ENCODE measurements at regions not wholly inside any gene's neighbourhood (a gene's known extent, or its start where the extent isn't known, plus 50 kb on each side); places are given as distances from the start of the nearest gene placed in this dataset.
"Not testable (repeated sequence)": the region's sequence is repeated elsewhere in the genome, so short reads cannot be mapped to it uniquely, and the experiment has no call there.

DNA sequence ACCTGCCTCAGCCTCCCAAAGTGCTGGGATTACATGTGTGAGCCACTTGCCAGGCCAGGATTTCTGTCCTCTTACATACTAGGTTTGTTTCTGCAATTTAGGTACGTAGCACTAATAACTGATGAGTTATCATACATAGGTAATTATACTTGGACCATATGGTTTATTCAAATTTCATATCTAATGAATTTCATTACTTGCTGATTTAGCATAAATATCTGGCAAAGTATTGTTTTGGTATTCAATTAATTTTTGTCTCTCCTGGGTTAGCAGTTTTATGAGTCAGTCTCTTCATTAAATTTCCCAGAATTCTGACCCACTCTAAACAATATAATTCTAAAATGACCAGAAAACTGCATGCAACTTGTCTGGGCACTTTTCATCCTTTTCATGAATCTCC is 2146.5 kb downstream of the TP53TG3F start:
- FAIRE-seq: no peak

DNA sequence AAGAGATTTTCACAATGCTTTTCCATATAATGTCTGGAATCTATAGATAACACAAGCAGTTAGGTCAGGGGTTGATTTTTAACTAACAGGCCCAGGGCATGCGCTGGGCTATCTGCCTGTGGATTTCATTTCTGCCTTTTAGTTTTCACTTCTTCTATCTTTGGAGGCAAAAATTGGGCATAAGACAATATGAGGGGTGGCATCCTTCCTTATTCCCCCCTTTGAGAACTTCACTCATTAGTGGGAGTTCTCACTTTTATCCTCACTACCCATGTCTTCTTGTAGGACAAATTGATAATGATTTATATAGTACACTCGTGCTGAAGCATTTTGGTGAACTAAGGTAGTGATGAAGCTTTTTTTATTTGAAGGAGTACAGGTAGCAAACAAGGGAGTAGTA is 2155.5 kb downstream of the TP53TG3F start:
- FAIRE-seq; DNase-seq (ENCODE audit: low spot score in 2 of 2): not testable (repeated sequence)

More for the DNA sequence above, 2146.5 kb downstream of the TP53TG3F start:
- no peak for DNase-seq (ENCODE audit: low spot score in 2 of 2)

DNA sequence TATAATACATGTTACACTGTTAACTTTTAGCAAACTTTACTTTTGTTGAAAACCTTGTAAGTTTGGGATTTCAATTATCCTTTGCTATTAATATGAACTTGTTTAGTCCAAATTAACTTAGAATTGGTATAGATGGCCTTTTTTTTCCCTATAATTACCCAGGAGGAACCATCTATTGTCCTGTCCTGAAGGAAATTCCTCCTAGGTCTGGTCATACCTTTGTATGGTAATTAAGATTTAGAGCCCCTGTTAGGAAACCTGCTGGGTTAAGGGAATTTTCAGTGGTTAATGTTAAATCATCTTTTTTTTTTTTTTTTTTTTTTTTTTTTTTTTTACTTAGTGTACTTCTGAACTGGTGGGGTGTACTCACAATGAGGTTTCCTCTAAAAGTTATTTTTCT is 2159.8 kb downstream of the TP53TG3F start:
- not testable (repeated sequence) for FAIRE-seq; DNase-seq (ENCODE audit: low spot score in 2 of 2)

DNA sequence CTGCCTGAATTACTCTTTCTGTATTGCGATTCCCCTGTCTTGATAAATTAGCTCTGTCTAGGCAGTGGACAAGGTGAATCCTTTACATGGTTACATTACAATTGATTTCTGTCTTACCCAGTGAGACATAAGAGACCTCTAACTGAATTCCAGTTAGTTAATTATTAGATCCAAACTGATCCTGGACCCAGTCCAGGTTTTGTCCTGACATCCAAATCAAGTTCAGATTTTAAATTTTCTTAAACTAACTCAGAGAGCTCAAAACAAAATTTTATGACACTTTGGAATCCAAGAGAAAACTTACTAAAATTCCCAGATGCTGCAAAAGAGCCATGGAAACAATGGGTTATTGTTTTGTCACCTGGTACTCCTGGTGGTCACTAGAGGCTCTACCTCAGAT is 2166.6 kb downstream of the TP53TG3F start:
- FAIRE-seq: no peak
- no peak for DNase-seq (ENCODE audit: low spot score in 2 of 2)

DNA sequence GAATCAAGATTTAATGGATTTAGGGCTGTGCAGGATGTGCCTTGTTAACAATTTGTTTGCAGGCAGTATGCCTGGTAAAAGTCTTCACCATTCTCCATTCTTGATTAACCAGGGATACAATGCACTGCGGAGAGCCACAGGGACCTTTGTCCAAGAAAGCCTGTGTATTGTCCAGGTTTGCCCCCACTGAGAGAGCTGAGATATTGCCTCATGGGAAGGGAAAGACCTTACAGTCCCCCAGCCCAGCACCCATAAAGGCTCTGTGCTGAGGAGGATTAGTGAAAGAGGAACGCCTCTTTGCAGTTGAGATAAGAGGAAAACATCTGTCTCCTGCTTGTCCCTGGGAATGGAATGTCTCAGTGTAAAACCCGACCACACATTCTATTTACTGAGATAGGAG is 2169.6 kb downstream of the TP53TG3F start:
- FAIRE-seq (no peak), DNase-seq (ENCODE audit: low spot score in 2 of 2) (no peak)

DNA sequence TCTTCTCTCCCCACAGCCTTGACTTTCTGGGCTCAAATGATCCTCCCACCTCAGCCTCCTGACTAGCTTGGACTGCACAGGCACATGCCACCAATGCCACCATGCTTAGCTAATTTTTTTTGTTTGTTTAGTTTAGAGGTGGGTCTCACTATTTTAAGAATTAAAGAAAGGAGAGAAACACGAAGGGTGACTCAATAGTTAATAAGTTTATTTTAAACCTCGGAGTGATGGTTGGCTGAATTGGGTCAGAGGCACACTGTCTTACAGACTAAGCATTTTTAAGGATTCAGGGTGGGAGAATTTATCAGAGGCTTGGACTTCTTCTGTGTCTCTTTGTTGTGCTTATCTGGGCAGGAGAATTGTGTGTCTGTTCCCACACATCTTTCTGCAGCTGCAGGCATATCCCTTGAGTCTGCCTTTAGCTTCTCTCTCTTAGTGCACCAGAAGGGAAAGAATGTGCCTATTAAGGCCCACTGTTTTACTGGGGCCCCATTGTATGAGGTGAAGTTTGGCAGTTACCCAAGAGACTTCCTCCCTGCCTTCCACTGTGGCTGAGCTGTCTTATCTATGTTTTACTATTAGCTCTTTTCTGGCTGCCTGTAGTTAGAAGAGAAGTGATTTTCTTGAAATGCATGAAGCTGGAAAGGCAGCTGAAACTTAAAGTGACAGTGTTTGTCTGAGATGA is 2172.0 kb downstream of the TP53TG3F start:
- DNase-seq (ENCODE audit: low spot score in 2 of 2): no peak
- no peak for FAIRE-seq

DNA sequence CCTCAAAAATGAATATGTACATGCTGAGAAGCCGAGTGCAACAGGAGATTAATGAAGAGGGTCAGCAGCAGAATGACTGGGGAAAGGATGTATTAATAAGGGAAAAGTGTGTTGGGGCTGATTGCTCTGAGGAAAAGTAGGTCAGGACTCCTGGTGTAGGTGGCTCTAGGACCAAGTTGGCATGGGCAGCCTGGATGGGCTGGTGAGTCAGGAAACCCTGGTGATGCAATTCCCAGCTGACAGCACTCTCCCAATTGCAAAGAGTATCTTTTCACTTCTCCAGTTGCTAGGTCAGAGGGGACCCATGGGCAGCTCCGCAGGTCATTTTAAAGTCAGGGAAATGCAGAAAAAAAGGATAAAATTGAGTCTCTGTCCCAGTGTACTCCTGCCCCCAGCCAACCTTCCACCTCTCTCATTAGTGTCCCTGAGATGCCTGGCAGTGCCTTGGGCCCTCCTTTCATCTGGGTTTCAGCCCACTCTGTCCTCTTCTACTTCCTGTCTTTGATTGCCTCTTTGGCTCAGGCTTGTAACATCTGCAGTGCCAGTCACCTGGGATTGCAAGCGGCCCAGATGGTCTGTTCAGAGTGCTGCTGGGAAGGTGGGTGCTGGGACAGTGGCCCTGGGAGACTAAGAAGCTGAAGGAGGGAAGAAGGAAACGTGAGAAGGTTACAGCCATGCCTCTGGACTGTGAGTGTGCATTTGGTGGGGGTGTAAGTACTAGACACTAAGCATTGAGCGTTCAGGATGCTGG is 2177.2 kb downstream of the TP53TG3F start:
- FAIRE-seq (no peak), DNase-seq (ENCODE audit: low spot score in 2 of 2) (no peak)

DNA sequence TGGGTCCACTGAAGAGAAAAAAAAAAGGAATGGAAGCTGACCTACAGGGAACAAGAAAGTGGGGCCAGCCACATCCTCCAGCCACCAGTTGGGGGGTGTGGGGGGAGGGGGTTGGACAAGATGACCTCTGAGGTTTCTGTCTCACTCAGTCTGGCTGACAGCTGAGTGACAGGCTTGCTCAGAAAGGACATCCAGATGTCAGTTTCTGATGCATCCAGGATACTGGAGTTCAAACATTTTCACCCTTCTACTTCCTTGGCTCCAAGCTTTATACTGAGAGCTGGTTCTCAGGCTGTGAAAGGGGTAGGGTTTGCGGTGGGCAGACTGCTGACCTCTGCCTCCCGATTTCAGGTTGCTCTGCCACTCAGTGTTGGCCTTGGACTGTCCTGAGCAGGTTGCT is 2178.3 kb downstream of the TP53TG3F start:
- DNase-seq (ENCODE audit: low spot score in 2 of 2) (no peak), FAIRE-seq (no peak)

DNA sequence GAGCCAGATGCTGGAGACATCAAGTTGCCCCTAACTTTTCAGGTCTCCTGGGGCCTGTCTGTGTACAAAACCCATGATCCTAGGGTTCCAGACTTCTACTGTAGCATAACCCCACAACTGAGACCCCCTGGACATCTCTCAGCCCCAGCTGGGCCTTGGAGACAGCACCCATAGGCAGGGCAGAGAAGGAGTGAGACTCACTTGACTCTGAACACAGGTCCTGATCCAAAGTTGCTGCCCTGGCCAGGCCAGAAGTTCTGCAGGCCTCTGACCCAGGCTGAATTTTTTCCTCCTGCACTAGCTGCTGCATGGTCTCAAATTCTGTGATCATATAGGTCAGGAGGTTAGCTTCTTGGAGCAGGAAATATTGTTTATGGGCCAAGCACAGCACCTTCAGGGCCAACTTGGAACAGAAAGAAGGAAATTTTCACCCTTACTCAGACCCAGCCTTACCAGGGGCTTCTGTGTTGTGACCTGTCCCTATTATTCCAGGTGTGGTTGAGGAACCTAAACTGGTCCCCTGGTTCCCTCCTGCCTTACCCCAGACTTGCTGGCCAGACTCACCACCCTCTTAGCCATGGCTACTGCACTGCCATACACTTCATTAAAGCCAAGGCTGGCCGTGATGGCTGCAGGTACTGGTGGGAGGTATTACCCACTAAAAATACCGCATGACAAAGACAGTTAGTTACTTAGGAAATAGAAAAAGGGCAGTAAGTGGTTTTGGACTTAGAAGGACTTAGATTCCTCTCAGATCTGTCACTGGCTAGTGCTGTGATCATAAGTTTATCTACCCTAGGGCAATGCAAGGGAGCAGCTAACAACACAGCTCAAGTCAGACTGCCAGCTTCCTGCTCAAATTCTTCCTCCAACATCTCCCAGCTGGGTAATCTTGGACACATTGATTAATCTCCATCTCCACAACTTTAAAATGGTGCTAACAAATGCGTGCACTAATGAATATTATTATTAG is 2180.1 kb downstream of the TP53TG3F start:
- no peak for DNase-seq (ENCODE audit: low spot score in 2 of 2)

DNA sequence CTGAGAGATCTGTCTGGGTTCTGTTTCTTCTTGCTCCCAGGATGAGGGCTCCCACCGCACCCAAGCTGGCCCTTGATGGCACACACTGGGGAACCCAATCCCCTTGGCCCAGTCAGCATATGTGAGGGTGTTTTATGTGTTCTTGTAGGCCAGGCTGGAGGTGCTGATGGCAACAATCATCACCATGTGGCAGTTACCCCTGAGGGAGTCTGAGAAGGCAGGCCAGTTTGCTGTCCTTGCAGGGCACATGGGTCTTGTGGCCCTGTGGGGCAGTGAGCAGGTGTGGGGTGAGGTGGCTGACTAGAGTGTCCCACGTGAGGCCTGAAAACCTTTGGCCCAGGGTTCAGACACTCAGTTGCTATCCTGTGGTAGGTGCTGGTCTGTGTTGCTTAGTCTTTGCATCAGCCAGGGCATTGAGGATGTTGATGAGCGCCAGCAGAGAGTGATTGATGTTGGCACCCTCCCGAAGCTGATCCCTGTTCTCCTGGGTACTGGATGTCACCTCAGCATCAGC is 2183.0 kb downstream of the TP53TG3F start:
- FAIRE-seq (no peak), DNase-seq (ENCODE audit: low spot score in 2 of 2) (no peak)

More for the DNA sequence above, 2180.1 kb downstream of the TP53TG3F start:
- no peak for FAIRE-seq

DNA sequence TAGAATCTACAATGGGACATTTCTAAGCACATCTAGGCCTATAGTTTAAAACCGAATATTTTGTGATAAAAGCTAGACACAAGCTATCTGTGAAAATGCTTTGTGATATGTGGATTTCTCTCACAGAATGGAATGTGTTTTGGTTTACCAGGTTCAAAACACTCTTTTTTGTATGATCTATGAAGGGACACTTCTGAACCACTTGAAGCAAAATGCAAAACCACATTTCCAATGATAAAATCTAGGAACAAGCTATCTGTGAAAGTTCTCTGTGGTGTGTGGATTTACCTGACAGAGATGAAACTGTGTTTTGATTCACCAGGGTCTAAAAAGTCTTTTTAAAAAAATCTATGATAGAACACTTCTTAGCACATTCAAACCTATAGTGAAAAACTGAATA is 2192.4 kb downstream of the TP53TG3F start:
- FAIRE-seq (no peak), DNase-seq (ENCODE audit: low spot score in 2 of 2) (no peak)

DNA sequence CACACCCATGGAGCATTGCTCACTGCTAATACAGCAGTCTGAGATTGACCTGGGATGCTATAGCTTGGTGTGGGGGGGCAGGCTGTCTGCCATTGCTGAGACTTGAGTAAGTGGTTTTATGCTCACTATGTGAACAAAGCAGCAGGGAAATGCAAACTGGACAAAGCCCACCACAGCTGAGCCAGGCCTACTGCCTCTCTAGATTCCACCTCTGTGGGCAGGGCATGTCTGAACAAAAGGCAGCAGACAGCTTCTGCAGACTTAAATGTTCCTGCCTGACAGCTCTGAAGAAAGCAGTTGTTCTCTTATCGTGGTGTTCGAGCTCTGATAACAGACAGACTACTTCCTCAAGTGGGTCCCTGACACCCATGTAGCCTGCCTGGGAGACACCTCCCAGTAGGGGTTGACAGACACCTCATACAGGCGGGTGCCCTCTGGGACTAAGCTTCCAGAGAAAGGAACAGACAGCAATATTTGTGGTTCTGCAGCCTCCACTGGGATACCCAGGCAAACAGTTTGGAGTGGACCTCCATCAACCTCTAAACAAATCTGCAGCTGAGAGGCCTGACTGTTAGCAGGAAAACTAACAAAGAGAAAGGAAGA is 2204.8 kb downstream of the TP53TG3F start:
- DNase-seq (ENCODE audit: low spot score in 2 of 2) (no peak), FAIRE-seq (no peak)

DNA sequence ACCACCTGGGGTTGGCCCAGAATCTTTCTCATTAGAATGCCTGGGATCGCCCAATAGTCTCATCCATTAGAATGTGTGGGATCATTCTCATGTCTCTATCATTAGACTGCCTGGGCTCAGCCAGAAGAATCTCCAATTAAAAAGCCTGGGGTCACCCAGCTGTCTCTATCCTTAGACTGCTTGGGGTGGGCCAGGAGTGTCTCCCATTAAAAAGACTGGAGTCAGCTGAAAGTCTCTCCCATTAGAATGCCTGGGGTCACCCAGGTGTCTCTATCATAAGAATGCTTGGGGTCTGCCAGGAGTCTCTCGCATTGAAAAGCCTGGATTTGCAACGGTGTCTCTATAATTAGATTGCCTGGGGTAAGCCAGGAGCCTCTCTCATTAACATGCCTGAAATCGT is 2225.7 kb downstream of the TP53TG3F start:
- DNase-seq (ENCODE audit: low spot score in 2 of 2) (no peak), FAIRE-seq (no peak)

DNA sequence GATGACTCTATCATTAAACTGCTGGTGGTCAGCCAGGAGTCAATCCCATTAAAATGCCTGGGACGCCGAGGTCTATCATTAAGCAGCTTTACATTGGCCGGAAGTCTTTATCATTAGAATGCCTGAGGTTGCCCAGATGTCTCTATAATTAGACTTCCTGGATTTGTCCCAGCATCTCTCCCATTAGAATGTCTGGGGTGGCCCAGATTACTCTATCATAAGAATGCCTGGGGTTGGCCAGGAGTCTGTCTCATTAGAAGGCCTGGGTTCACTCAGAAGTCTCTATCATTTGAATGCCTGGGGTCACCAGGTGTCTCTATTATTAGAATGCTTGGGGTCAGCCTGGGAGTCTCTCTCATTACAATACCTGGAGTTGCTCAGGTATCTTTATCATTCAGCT is 2227.2 kb downstream of the TP53TG3F start:
- no peak for FAIRE-seq
- no peak for DNase-seq (ENCODE audit: low spot score in 2 of 2)

DNA sequence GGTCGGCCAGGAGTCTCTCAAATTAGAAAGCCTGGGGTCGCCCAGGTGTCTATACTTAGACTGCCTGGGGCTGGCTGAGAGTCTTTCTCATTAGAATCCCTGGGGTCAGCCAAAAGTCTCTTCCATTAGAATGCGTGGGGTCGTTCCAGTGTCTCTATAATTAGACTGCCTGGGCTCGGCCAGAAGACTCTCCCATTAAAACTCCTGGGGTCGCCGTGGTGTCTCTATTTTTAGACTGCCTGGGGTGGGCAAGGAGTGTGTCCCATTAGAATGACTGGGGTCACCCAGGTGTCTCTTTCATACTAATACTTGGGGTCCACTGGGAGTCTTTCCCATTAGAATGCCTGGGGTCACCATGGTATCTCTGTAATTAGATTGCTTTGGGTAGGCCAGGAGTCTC is 2227.7 kb downstream of the TP53TG3F start:
- FAIRE-seq (no peak), DNase-seq (ENCODE audit: low spot score in 2 of 2) (no peak)

DNA sequence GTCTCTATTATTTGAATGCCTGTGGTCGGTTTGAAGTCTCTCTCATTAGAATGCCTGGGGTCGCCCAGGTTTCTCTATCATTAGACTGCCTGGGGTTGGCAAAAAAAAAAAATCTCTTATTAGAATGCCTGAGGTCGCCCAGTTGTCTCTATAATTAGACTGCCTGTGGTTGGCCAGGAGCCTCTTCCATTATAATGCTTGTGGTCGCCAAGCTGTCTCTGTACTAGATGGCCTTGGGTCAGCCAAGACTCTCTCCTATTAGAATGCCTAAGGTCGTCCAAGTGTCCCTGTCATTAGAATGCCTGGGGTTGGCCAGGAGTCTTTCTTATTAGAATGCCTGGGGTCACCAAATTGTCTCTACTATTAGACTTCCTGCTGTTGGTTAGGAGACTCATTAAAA is 2228.4 kb downstream of the TP53TG3F start:
- FAIRE-seq: no peak
- no peak for DNase-seq (ENCODE audit: low spot score in 2 of 2)

DNA sequence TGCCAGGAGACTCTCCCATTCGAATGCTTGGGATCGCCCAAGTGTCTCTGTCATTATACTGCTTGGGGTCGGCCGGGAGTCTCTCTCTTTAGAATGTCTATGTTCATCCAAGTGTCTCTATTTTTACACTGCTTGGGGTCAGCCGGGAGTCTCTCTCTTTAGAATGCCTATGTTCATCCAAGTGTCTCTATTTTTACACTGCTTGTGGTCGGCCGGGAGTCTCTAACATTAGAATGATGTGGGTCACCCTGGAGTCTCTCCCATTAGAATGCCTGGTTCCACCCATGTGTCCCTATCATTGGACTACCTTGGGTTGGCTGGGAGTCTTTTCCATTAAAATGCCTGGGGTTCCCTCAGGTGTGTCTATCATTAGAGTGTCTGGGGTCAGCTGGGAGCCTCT is 2230.4 kb downstream of the TP53TG3F start:
- no peak for DNase-seq (ENCODE audit: low spot score in 2 of 2)
- no peak for FAIRE-seq

DNA sequence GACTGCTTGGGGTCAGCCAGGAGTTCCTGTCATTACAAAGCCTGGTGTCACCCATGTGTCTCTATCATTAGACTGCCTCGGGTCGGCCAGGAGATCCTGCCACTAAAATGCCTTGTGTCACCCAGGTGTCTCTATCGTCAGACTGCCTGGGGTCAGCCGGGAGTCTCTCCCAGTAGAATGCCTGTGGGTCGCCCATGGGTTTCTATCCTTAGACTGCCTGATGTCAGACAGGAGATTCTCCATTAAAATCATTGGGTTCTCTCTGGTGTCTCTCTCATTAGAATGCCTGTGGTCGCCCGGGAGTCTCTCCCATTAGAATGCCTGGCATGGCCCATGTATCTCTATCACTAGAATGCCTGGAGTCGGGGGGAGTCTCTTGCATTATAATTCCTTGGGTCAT is 2231.0 kb downstream of the TP53TG3F start:
- FAIRE-seq: no peak
- DNase-seq (ENCODE audit: low spot score in 2 of 2): no peak

DNA sequence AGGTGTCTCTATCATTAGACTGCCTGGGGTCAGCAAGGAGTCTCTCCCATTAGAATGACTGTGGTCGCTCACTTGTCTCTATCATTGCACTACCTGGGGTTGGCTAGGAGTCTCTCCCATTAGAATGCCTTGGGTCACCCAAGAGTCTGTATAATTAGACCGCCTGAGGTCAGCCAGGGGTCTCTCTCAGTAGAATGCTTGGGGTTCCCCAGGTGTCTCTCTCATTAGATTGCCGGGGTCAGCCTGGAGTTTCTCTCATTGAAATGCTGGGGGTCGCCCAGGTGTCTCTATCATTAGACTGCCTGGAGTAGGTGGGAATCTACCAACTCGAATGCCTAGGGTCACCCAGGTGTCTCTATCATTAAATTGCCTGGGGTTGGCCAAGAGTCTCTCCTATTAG is 2231.6 kb downstream of the TP53TG3F start:
- FAIRE-seq (no peak), DNase-seq (ENCODE audit: low spot score in 2 of 2) (no peak)

DNA sequence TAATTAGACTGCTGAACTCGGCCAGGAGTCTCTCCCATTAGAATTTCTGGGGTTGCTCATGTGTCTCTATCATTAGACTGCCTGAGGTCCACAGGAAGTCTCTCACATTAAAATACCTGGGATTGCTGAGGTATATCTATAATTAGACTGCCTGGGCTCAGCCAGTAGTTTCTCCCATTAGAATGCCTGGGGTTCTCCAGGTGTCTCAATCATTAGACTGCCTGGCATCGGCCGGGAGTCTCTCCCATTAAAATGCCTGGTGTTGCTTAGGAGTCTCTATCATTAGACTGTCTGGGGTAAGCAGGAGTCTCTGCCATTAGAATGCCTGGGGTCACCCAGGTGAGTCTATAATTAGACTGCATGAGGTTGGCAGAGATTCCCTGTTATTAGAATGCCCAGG is 2233.4 kb downstream of the TP53TG3F start:
- DNase-seq (ENCODE audit: low spot score in 2 of 2) (no peak), FAIRE-seq (no peak)
